Stimulated activated CD4-positive, alpha-beta T cell treated with anti-CD3 and anti-CD28 coated beads, Interleukin-1b, Interleukin-23, amount 100 ng/mL, for 24 hours (primary cell): ENCODE measurements at regions not wholly inside any gene's neighbourhood (a gene's known extent, or its start where the extent isn't known, plus 50 kb on each side); places are given as distances from the start of the nearest gene placed in this dataset.
A peak's percentile ranks its signal among the peaks of the same experiment; 100 is the strongest.

ENCODE experiments used
- DNase-seq, 4 experiments: peaks; one replicate each; pipeline ENCODE4 v3.0.0-alpha.2; 2020; ENCODE audit warnings: low read depth in 4 of 4, low spot score in 1 of 4

- no peak for DNase-seq
Measured at GRCh38 chr11:64456509-64457320, 97.8 kb downstream of the RPS6KA4 start.

GRCh38 chr11:64457416-64458010 lies 98.2 kb upstream of the SLC22A11 start:
- no peak for DNase-seq

GRCh38 chr11:64458997-64459396 lies 96.7 kb upstream of the SLC22A11 start:
- DNase-seq: no peak

- DNase-seq: no peak
Measured at GRCh38 chr11:64459609-64460008, 96.1 kb upstream of the SLC22A11 start.

- no peak for DNase-seq
Measured at GRCh38 chr11:64461081-64461480, 94.7 kb upstream of the SLC22A11 start.

- DNase-seq: no peak
Measured at GRCh38 chr11:64466115-64466718, 89.5 kb upstream of the SLC22A11 start.

- no peak for DNase-seq
Measured at GRCh38 chr11:64469288-64469687, 86.5 kb upstream of the SLC22A11 start.

GRCh38 chr11:64472593-64473455 lies 82.9 kb upstream of the SLC22A11 start:
- DNase-seq: no peak

- no peak for DNase-seq
Measured at GRCh38 chr11:64474680-64475079, 81.1 kb upstream of the SLC22A11 start.

- no peak for DNase-seq
Measured at GRCh38 chr11:64475145-64475544, 80.6 kb upstream of the SLC22A11 start.

- DNase-seq: no peak
Measured at GRCh38 chr11:64476881-64477280, 78.9 kb upstream of the SLC22A11 start.

GRCh38 chr11:64477675-64478074 lies 78.1 kb upstream of the SLC22A11 start:
- no peak for DNase-seq

- DNase-seq: no peak
Measured at GRCh38 chr11:64482588-64482987, 73.2 kb upstream of the SLC22A11 start.

- DNase-seq: no peak
Measured at GRCh38 chr11:64484191-64485022, 71.3 kb upstream of the SLC22A11 start.

- DNase-seq: no peak
Measured at GRCh38 chr11:64485074-64485473, 70.7 kb upstream of the SLC22A11 start.

GRCh38 chr11:64489831-64490441 lies 65.8 kb upstream of the SLC22A11 start:
- peak; percentile 2 to 34 (median 10) for DNase-seq

GRCh38 chr11:64490562-64491216 lies 65.1 kb upstream of the SLC22A11 start:
- no peak for DNase-seq

- no peak for DNase-seq
Measured at GRCh38 chr11:64492561-64492960, 63.2 kb upstream of the SLC22A11 start.

- DNase-seq: no peak
Measured at GRCh38 chr11:64498136-64498535, 57.6 kb upstream of the SLC22A11 start.
